ENCODE measurements at regions not wholly inside any gene's neighbourhood (a gene's known extent, or its start where the extent isn't known, plus 50 kb on each side); places are given as distances from the start of the nearest gene placed in this dataset.
"Not testable (repeated sequence)": the region's sequence is repeated elsewhere in the genome, so short reads cannot be mapped to it uniquely, and the experiment has no call there.

- no peak for DNase-seq
These were observed 655.3 kb downstream of the SH3BGRL start for GRCh38 chrX:81857192-81857591.

DNA sequence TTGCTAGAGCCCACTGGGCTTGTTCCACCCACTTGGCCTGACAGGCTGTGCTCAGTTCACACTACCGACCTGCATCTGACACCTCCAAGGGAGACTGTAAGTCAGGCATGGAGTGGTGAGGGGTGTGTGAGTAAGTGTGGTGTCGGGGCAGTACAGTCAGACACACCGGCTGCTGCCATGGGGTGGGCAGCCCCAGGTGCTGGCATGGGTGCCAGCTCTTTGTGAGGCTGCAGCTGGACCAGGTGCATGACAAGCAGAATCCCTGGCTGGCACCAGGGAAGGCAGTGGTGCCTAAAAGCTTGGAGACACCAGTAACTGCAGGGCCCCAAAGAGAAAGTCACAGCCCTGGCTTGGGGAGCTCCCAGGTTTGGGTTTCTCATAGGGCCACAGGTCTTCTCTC is 665.0 kb downstream of the SH3BGRL start:
- DNase-seq, result no peak

- DNase-seq, result no peak
These were observed 667.1 kb downstream of the SH3BGRL start for GRCh38 chrX:81868979-81869378.

DNA sequence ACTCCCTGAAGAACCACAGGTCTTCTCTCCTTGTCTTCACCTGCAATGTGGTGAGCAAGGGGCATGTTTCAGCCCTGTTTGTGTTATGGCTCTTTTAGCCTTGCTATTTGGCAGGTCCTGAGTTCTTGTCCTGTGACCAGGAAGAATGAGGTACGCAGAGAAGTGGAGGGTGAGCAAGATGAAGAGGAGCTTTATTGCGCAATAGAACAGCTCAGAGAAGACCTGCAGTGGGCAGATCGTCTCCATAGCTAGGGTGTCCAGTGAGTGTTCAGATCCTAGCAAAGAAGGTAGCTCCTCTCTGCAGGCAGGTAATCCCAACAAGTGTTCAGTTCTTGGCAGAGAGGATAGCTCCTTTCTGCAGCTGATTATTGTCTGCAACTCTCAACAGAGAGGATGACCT is 672.9 kb downstream of the SH3BGRL start:
- DNase-seq, result no peak

- DNase-seq, result no peak
These were observed 673.9 kb downstream of the SH3BGRL start for GRCh38 chrX:81875800-81876199.

GRCh38 chrX:81876437-81876836 is 674.5 kb downstream of the SH3BGRL start:
- DNase-seq, result no peak

DNA sequence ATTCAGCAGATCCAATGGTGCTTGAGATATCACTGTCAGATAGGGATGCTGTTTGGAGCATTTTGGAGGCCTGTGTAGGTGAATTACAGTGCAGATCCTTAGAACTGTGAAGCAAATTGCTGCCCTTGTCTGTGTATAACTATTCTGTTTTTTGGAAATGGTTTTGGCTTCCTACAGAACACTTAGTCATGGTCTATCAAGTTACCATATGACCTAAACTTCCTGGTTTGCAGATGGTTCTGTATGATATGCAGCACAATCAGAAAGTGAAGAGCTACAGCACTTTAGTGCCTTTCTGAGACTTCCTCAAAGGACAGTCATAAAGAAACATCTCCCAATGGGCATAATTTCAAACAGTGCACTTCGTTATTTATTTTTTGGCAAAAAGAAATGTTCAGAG is 688.6 kb downstream of the SH3BGRL start:
- DNase-seq, result no peak

GRCh38 chrX:81900522-81900921 is 698.6 kb downstream of the SH3BGRL start:
- no peak for DNase-seq

- DNase-seq, result no peak
These were observed 723.9 kb downstream of the SH3BGRL start for GRCh38 chrX:81925812-81926211.

- not testable (repeated sequence) for DNase-seq
These were observed 744.0 kb downstream of the SH3BGRL start for GRCh38 chrX:81945911-81946310.

DNA sequence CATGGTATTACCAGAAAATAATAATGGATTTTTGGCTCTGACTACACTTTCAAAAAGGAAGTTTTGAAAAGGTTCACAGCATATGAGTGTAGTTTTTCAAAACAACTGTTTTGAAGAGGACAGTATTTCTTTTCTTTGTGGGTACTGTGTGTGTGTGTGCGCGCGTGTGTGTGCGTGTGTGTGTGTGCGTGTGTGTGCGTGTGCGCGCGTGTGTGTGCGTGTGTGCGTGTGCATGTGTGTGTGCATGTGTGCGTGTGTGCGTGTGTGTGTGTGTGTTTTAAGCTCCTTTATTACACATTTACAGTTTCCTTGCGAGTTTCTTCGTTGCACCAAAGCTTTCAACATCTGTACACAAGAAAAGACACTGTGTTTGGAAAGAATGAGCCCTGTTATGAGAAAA is 755.4 kb downstream of the SH3BGRL start:
- no peak for DNase-seq

GRCh38 chrX:81957900-81958545 is 756.1 kb downstream of the SH3BGRL start:
- peak; percentile 28 for DNase-seq

DNA sequence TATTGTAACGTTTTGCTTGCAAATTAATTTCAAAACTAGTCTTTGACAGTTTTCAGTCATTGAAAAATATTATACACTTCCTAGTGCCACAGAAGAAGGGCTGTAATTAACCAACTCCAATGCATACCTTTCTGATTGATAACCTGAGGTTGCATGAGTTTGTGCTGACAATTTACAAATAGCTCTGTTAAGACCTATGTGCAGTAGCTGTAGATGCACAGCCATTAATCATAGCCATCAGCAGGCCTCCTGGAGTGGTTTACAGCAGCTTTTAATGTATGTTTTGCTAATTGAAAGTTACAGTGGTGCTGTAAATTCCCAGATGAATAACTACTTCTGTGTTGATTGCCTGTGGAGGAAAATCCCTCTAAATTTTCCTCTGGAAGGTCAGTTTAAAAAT is 758.1 kb downstream of the SH3BGRL start:
- DNase-seq, result no peak

DNA sequence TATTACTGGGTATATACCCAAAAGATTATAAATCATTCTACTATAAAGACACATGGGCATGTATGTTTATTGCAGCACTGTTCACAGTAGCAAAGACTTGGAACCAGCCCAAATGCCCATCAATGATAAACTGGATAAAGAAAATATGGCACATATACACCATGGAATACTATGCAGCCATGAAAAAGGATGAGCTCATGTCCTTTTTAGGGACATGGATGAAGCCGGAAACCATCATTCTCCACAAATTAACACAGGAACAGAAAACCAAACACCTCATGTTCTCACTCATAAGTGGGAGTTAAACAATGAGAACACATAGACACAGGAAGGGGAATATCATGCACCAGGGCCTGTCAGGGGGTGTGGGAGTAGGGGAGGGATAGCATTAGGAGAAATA is 772.5 kb downstream of the SH3BGRL start:
- DNase-seq, result not testable (repeated sequence)

DNA sequence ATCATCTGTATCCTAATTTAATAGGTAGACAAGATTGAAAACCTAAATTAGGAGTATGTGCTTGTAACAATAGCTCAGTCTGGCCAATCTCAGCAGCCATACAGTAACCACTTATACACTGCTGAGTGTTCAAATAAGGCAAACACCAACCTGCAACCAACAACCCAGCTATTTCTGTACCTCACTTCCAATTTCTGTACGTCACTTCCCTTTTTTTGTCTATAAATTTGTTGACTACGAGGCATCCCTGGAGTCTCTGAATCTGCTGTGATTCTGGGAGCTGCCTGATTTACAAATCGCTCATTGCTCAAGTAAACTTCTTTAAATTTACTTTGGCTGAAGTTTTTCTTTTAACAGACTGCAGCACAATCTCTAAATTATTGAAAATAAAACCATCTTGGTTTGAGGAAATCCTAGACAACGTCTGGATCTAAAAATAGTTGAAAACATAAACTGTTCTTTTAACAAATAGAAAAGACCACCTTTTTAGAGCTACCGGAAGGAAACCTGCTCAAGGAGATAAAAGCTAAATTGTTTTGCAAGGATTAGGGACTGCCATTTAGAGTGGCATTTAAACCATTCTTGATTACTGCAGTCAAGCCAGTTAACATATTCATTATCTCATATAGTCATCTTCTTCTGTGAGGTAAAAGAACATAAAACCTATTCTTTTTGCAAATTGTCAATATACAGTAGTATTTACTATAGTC is 778.1 kb downstream of the SH3BGRL start:
- DNase-seq, result no peak

GRCh38 chrX:81987217-81987616 is 785.3 kb downstream of the SH3BGRL start:
- not testable (repeated sequence) for DNase-seq

DNA sequence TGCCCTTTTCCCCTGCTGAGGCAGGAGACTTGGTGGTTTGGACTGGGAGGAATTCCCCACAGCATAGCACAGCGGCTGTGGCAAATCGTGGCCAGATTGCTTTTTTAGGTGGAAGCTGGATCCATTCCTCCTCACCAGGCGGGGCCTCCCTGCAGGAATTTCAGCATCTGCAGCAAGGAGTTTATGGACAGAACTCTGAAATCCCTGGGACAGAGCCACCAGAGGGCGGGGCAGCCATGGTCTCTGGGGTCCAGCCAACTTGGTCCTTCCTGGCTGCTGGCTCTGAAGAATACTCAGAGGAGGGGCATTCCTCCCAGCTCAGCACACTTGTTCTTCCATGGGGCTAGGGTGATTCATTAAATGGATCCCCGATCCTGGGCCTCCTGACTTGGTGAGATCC is 794.3 kb downstream of the SH3BGRL start:
- no peak for DNase-seq

DNA sequence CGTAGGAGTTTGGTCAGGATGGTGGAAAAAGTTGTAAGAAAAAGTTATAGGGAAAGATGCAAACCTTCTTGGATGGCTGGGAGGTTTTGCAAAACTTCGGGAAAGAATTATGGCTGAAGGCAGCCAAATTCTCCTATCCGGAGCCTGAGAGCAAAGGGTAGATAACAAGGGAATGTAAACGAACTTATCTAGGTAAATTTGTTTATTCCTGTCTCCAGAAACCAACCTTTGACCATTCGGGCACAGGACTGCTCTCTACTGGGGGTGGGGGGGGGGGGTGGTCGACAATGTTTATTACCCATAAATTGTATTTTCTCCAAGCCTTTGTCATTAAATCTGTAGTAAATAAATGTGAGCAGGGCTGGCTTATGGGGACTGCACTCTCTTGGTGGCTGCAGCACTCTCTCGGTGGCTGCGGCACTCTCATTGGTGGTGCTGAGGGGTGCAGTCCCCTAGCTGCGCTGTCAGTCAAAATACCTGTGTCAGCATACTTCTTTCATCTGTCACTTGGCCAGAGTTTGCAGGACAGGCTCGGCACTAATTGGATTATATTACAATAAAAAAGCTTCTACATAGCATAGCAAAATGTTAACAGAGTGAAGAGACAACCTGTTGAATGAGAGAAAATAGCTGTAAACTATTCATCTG is 827.8 kb downstream of the SH3BGRL start:
- DNase-seq, result no peak

GRCh38 chrX:82031250-82031649 is 829.3 kb downstream of the SH3BGRL start:
- DNase-seq, result no peak

DNA sequence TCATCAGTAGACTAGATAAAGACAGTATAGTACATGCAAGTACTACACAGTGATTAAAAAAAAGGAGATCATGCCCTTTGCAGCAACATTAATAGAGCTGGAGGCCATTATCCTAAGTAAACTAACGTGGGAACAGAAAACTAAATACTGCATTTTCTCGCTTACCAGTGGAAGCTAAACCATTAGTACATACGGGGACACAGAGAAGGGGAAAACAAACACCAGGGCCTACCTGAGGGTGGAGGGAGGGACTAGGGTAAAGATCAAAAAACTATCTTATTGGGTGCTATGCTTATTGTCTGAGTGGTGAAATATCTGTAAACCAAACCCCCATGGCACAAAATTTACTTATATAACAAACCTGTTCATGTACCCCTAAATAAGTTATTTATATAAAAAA is 836.9 kb downstream of the SH3BGRL start:
- DNase-seq, result no peak

GRCh38 chrX:82041034-82041433 is 839.1 kb downstream of the SH3BGRL start:
- no peak for DNase-seq

GRCh38 chrX:82058728-82059127 is 856.8 kb downstream of the SH3BGRL start:
- DNase-seq, result no peak

DNA sequence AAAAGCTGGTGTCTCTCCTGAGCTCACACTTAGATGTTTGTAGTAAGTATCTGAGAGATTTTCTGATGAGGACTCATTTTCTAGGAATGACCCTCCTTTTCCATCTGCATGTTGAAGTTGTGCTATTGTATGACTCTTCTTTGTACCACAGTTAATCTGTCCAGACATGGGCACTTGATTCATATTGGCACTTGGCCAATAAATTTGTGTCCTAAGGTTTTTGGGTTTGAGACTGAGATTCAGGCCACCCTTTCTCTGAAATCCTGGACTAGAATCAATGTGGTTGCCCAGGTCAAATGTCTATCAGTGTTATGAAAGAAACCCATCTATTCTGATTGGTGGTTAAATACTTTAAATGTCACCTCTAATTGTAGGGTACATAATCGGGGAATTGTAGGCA is 869.0 kb downstream of the SH3BGRL start:
- DNase-seq, result no peak

DNA sequence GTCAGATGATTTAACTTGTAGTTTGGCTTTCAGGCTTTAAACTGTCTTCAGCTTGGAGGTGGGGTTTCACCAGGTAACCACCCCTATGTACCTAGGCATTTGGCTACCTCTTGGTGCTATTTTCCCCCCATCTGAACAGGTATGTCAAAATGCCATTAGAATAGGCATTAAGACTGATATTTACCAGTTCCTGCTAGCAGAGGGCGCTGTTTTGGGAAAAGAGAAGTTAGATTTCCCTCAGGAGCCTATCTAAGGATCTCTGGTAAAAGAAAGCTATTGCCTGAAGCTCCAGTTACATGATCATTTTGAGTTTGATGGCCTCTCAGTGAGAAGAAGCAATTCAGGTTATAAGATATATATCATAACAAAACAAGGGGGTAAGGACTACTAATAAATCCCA is 879.1 kb downstream of the SH3BGRL start:
- no peak for DNase-seq
